NCI-H69 (cell line): ENCODE measurements at regions not wholly inside any gene's neighbourhood (a gene's known extent, or its start where the extent isn't known, plus 50 kb on each side); places are given as distances from the start of the nearest gene placed in this dataset.
"Not testable (repeated sequence)": the region's sequence is repeated elsewhere in the genome, so short reads cannot be mapped to it uniquely, and the experiment has no call there.

ENCODE experiments used
- DNase-seq: peaks from one replicate; lab custom pipeline; 2025; lab: John Stamatoyannopoulos, UW

DNA sequence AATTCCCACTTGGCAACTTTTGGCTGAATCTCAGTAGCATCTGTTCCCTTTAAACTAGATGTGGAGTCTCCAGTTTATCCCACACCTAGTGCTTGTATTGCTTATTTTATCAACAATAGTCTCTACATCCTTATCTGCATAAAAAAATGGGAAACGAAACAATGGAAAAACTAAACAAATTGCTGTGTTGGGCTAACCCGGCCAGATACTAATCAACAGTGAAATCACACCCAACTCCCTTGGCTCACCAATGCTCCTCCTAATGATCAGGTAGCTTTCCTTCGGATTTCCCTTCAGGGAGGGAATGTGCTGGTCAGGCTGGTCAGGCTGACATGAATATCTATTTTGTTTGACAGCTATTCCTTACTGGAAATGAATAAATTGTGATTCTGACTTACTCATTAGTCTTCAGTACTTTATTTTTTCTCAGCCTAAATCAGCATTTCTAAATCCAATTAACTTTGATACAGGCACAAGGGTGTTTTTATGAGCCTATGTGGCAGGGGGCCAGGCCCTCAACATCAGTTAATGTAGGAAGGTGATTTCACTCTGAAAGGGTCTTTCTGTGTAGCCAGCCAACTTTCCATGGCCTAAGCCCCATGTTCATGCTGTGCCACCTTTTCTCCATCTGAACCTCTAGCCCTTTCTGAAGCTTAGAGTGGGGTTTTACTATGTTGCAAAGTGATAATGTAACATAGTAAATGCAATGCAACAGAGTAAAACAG is 170.5 kb upstream of the NPSR1 start:
- no peak for DNase-seq

DNA sequence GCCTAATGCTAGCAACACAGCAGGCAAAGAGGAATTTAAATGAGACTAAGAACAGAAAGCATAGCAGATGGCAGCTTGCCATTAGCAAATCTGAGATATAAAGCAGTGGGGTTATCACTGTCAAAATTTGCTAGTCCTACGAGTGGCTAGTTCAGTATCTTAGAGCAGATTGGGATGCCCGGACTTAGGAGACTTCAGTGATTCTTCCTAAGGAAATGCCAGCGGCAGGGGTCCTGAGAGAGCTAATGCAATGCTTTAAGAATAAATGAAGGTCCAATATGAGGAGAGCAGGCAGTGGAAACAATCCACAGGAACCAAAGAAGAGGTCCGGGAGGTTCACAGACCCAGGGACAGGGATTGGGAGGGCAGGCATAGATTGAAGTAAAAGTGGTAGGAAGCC is 169.3 kb upstream of the NPSR1 start:
- DNase-seq, result no peak

DNA sequence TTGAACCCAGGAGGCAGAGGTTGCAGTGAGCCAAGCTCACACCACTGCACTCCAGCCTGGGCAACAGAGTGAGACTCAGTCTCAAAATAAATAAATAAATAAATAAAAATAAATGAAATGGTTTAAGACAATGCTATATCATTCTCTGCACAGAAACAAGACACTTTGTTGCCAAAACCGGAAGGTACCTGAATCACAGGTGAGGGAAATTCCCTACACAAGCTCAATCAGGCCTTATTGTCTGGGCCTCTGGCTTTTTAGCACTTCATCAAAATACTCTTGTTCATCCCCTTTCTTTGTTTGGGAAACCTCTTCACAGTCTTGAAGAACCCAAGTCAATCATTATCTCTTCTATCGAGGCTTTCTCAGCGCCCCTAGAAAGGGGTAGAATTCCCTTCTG is 166.1 kb upstream of the NPSR1 start:
- no peak for DNase-seq

DNA sequence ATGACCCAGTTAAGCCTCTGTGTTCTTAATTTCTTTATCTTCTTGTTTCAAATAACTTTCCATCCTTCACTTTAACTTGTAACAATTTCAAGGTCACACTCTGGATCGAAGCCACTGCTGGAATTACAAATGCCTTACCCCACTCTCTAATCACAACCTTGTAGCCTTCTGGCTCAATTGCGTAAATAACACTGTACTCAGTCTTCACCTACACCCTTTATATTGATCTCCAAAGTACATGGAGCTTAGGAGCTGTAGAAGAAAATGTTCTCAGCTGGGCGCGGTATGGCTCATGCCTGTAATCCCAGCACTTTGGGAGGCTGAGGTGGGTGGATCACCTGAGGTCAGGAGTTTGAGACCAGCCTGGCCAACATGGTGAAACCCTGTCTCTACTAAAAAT is 164.3 kb upstream of the NPSR1 start:
- no peak for DNase-seq

DNA sequence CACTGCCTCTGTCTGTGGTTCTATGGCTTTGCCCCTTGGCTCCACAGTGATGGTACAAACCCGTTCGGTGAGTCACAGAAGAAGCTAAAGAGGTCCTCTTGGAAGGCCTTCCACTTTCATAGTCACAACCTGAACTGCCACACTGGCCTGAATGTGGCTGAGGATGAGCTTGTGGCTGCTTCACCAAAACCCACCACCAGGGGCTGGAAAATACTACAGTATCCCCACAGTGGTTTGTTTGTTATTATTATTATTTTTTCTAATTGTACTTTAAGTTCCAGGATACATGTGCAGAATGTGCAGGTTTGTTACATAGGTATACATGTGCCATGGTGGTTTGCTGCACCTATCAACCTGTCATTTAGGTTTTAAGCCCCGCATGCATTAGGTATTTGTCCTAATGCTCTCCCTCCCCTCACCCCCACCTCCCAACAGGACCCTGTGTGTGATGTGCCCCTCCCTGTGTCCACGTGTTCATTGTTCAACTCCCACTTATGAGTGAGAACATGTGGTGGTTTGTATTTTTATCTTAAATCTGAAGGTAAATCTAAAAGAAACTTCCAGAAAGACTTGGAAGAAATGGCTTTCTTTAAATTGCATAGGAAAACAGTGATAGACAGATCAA is 160.8 kb upstream of the NPSR1 start:
- DNase-seq, result no peak

DNA sequence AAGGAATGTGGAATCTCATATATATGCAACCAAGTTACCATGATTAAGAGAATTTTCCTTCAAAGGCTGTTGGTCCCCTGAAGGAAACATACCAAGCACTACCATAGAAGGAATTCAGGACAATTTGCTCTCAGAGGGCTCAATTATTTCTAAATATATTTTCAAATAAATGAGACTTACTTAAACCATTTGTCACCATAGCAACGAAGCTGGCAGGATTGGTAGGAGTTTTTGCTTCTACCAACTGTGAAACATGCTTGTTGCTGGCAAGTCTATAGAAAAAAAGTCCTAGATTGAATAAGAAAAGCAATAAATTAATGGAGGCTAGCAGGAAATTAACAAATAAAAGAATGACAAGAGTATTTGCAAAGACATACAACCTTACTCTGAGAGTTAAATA is 156.9 kb upstream of the NPSR1 start:
- no peak for DNase-seq

DNA sequence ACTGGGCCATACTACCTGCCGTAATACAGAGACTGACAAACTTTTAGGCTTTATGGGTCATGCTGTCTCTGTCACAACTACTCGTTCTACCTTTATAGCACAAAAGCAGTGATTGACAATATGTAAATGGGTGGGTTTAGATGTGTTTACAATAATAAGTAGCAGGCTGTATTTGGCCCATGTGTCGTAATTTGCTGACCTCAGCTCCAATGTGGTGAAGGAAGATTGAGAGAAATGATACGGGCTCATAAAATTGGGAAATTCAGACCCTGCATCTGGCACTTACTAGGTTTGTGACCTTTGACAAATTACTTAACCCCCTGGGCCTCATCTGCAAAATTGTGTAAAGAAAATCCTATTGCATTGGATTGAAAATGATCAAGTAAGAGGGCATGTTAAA is 150.8 kb upstream of the NPSR1 start:
- no peak for DNase-seq

DNA sequence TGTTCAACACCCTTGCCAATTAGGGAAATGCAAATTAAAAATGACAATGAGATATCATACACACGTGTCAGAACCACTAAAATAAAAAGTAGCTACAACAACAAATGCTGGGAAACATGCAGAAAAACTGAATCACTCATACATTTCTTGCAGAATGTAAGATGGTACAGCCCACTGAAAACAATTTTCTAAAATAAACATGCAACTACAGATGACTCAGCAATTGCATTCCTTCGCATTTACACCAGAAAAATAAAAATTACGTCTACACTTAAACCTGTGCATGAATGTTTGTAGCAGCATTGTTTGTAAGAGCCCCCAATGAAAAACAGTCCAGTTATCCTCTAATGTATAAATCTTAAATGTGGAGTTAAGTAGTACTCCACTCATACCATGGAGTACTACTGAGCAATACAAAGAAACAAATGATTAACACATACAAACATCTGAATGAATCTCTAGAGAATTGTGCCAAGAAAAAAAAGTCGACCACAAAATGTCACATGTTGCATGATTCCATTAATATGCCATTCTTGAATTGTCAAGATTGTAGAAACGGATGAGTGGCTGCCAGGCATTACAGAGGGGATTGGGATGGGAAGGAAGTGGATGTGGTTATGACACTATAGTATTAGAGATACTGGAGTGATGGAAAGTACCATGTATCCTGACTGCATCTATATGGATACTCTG is 134.6 kb upstream of the NPSR1 start:
- no peak for DNase-seq

DNA sequence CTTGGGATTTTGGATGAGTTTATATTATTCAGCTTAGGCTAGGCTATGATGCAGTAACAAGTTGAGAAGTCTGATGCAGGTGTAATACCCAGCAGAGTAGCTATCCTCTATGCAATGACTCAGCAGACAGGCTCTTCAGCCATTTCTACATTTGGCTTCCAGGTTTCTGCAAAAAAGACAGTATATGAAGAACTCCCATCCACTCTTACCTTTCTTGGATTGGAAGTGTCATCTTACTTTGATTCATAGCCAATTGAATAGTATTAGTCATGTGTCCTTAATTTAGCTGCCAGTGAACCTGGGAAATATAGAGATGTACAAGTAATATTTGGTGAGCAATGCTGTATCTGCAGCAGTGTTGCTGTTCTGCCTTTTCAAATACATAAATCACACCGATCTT is 127.8 kb upstream of the NPSR1 start:
- no peak for DNase-seq

DNA sequence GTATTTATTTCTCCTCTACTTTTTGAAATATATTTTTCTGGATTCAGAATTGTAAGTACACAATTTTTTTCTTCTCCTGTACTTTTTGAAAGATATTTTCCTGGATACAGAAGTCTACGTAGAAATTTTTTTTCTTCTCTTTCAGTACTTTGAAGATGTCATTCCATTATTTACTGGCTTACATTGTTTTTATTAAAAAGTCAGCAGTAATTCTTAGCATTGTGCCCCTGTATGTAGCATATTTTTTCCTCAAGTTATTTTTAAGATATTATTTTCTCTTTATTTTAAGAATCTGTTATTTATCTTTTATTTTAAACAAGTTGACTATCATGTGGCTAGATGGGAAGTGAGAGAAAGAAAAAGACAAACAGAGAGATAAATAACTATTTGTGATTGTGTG is 119.0 kb upstream of the NPSR1 start:
- DNase-seq, result no peak

DNA sequence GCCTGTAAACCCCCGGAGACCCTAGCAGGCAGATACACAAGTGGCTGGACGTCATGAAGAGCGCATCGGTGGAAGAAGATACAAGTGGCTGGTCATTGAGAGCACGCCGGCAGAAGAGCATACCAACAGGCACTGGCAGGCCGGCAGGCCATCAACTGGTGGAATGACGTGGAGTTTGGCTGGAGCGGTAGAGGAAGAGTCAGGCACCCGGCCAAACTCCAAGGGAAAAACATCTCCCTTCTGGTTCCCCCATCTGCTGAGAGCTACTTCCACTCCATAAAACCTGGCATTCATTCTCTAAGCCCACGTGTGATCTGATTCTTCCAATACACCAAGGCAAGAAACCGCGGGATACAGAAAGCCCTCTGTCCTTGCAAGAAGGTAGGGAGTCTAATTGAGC is 113.4 kb upstream of the NPSR1 start:
- no peak for DNase-seq

DNA sequence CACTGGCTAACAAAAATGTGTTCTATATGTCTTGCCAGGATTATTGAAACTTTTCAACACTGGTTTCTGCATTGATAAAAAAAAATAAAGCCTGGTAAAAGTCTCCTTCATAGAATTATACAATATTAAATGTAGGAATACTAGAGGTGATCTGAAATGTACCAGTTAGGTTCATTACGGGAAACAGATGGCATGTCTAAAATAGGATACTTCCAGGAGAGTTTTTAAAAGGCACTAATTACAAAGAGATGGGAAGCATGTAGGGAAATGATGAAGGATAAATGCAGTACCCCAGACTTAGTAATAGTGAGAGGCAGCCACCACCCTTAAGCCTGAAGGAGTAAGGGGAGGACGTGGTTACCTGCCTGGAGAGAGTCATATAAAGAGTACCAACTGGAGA is 107.0 kb upstream of the NPSR1 start:
- no peak for DNase-seq

DNA sequence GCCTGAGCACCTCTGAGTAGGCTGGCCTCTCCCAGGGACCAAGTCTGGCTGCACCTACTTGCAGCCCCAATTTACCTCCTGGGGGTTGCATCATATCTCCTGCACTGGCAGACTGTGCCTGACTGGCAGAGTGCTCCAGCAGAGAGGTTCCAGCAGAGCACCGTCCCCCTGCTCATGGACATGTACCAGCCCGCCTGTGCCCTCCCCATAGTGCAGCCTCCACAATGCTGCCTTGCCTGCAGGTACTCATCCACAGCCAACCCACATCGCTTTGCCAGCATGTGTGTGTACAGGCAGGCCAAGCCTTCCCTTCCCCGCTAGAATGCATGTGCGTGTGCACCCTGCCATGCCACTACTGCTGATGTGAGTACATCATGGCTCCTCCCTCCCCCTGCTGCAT is 105.5 kb upstream of the NPSR1 start:
- DNase-seq, result no peak

DNA sequence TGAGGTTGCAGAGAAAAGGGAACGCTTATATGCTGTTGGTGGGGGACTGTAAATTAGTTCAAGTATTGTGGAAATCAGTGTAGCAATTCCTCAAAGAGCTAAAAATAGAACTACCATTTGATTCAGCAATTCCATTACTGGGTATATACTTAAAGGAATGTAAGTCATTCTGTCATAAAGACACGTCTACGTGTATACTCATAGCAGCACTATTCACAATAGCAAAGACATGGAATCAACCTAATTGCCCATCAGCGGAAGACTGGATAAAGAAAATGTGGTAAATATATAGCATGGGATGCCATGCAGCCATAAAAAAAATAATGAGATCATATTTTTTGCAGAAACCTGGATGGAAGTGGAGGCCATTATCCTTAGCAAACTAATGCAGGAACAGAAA is 100.0 kb upstream of the NPSR1 start:
- no peak for DNase-seq

DNA sequence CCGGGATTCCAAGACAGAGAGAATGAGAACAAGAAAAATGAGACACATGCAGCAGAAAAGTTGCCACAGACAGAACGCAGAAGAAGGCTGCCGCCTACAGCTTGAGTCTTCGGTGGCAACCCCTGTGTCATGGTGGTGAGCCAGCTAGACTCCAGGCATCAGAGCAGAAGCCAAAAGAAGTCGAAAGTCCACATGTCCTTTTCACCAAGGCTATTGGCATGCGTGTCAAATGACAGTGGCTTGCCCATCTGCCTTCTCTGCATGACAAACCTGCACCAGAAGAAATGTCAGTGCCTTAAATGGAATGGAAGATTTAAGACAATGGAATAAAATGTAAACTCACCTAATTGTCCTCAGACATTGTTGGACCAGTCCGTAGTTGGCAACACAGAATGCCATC is 93.9 kb upstream of the NPSR1 start:
- no peak for DNase-seq

DNA sequence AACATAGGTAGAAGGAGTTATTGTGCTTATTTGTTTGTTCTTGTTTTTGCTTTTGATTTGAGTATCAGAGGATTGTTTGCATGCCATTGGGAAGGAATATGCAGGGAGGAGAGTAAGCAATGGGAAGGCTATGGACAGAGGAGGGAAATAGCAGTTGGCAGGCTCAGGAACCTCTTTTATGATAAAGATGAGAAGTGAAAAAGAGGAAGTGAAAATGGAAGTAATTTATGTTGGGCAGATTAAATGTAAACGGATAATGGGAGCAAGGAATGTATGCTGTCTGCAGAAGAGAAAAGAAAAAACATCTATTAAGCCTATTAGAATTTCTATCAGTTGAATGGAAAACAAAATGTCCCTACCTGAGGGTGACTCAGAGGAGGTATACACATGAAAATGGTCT is 90.1 kb upstream of the NPSR1 start:
- DNase-seq, result no peak

DNA sequence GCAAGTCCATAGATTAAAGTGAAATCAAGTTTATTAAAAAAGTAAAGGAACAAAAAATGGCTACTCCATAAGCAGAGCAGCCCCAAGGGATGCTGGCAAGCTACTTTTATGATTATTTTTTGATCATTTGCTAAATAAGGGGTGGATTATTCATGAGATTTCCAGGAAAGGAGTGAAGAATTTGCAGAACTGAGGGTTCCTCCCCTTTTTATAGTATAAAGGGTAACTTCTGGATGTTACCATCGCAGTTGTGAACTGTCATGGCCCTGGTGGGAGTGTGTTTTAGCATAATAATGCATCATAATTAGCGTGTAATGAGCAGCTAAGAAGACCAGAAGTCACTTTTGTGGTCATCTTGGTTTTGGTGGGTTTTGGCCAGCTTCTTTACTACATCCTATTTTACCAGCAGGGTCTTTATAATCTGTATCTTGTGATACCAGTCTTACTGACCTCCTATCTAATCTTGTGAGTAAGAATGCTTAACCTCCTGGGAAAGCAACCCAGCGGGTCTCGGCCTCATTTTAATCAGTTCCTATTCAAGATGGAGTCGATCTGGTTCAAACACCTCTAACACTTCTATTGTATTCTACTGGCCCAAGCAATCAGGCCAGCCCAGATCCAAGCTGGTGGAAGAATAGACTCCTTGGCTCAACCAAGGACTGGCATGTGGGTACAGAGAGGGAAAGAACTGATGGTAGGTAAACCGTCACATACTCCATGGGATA is 87.9 kb upstream of the NPSR1 start:
- no peak for DNase-seq

DNA sequence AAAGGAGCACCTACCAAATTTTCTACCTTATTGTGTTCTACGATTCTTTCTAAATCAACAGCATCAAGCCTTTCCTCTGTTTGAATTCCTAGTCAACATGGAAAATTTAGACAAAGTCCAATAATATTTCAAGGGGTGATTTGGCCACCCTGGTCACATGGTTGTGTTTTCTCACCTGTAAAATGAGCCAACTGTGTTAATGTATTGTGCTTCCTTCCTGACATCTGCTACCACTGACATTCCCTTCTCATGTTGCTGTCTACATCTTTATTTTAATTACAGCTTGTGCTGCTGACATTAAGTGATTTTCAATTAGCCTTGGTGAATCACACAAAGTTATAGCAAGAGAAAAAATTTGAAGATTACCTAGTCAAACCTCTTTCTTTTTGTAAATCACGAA is 83.0 kb upstream of the NPSR1 start:
- DNase-seq, result peak; percentile 19

DNA sequence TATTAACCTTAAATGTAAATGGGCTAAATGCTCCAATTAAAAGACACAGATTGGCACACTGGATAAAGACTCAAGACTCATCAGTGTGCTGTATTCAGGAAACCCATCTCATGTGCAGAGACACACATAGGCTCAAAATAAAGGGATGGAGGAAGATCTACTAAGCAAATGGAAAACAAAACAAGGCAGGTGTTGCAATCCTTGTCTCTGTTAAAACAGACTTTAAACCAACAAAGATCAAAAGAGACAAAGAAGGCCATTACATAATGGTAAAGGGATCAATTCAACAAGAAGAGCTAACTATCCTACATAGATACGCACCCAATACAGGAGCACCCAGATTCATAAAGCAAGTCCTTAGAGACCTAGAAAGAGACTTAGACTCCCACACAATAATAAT is 80.1 kb upstream of the NPSR1 start:
- not testable (repeated sequence) for DNase-seq

DNA sequence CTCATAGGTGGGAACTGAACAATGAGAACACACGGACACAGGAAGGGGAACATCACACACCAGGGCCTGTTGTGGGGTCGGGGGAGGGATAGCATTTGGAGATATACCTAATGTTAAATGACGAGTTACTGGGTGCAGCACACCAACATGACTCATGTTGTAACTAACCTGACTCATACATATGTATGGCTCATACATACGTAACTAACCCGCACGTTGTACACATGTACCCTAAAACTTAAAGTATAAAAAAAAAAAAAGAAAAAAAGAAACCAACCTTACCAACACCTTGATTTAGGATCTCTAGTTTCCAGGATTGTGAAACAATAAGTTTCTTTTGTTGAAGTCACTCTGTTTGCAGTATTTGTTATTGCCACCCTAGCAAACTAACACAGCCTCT is 76.3 kb upstream of the NPSR1 start:
- not testable (repeated sequence) for DNase-seq

DNA sequence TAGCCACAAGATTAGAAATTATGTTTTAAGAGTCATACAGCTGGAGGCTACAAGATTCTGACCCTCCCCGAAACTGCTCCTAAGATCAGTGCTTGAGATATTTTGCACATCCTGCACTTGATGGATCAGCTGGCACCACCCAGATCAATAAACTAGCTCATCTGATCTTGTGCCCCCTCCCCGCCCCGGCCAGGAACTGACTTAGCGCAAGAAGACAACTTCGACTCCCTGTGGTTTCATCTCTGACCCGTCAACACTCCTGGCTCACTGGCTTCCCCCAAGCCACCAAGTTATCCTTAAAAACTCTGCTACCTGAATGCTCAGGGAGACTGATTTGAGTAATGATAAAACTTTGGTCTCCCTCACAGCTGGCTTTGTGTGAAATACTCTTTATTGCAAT is 73.5 kb upstream of the NPSR1 start:
- DNase-seq, result no peak

DNA sequence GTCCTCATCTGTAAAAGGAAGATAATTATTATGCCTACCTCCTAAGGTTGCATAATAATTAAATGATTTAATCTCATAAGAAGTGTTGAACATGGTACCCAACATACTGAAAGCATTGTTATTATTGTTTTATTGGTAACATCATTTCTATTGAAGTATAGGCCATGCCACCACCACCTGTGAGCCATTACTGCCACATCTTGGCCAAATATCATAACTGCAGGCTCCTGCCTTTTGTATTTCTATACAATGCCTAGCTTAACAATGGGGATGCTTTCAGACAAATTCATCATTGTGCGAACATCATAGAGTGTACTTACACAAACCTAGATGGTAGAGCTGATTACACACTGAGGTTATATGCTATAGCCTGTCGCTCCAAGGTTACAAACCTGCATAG is 61.1 kb upstream of the NPSR1 start:
- DNase-seq, result peak; percentile 36
